ENCODE measurements at regions not wholly inside any gene's neighbourhood (a gene's known extent, or its start where the extent isn't known, plus 50 kb on each side); places are given as distances from the start of the nearest gene placed in this dataset.
A peak's percentile ranks its signal among the peaks of the same experiment; 100 is the strongest.

GRCh38 chr3:3745693-3746092, 53.5 kb upstream of the LRRN1 start:
- no peak for DNase-seq

- DNase-seq = no peak
Observed at GRCh38 chr3:3744826-3745225, 54.4 kb upstream of the LRRN1 start.

DNA sequence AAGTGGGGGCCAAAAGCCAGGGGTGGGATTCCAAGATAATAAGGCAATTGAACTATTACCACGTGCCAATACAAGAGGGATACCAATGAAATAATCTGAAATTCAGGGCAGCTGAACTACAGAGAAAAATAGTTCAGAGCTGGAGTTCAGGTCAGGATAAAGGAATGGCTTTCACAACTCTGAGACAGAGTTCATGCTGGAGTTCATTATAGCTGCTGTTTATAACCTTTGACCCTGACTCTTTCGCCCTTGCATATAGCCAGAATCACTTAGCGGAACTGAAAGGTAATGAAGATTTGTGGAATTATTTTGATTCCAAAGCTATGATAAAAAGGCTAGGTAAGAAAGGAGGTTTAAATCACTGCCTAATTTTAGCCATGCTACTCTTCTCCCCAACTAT, 55.5 kb upstream of the LRRN1 start:
- DNase-seq = no peak

DNA sequence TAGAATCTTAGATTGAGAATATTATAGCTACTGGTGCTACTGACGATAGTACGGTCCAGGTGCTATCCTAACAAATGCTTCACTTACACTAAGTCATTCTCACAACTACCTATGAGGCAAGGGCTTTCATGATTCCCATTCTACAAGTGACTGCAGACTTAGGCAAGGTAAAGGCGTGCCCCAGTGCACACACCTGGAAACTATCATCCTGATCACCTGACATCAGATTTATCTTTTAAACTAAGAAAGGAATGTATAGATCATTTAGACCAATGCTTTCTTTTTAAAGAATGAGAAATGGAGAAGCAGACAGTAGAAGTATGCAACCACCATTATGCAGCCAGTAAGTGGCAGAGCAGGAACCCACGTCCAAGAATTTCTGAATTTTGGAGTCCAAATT, 59.2 kb upstream of the LRRN1 start:
- no peak for DNase-seq

GRCh38 chr3:3739330-3740060, 59.7 kb upstream of the LRRN1 start:
- DNase-seq = no peak

- DNase-seq = no peak
Observed at GRCh38 chr3:3737531-3737930, 61.7 kb upstream of the LRRN1 start.

DNA sequence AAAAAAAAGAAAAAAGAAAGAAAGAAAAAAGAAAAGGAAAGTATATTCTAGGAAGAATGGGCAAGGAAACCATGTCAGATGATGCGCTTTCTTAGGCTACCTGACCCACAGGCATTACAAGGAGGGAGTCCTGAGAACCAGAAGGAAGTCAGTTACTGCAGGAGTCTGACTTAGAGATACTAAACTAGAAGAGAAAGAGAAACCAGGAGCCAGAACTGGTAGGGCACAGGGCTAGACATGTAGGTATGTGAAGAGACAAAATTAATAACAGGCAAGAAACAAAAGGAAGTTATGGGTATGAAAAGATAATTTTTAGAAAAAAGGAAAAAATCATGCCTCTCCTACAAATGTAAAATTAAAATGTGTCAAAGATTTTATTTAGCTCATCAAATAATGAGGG, 63.3 kb upstream of the LRRN1 start:
- no peak for DNase-seq

DNA sequence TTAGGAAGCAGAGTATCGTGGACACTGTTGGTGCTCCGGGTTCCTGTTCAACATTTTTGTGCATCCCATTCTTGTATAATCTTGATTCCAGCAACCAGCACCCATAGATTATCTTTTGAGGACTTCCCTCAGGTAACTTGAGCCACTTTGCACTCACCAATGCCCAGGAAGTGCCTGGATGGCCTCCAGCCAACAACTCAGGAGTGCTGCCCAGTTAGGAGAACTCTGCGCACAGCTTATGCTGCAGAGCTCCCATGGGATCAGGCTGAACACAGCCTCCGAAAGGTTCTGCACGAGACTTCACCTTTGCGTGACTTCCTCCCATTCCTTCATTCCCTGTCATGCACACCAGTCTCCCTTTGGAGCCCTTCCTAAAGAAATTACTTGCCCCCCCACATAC, 64.3 kb upstream of the LRRN1 start:
- peak; percentile 22 for DNase-seq

DNA sequence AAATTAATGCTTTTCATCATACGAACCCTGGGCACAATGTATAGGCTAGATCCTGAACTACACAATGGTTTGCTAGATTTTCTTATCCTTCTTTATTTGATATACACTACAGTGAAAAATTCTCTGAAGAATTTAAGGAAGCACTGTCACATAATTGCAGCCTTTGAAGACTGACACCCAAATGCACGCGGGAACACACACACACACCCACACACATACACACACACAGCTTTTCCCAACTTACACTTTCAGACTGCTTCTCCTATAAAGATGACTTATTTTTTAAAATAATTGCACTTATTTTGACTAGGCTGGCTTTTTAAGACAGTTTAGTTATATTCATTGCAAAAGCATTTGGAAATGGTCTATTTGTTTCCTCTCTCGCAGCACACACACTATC, 70.0 kb upstream of the LRRN1 start:
- no peak for DNase-seq

DNA sequence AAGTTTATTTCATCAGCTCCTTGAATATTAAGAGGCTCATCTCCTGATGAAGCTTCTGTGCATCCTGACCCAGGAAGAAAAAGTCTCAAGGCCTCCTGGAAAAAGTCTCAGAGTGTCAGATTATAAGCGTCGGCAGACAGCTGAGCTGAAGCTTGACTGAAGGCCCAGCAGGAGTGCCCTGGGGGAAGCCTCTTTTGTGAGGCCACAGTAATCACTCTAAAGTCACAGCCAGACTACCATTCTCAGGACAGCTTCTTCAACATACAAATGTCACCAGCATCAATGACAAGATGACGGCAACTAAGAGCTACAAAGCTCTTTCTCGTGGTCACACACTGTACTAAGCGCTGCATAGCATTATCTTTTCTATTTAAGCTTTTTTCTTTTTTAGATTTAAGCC, 72.7 kb upstream of the LRRN1 start:
- no peak for DNase-seq

DNA sequence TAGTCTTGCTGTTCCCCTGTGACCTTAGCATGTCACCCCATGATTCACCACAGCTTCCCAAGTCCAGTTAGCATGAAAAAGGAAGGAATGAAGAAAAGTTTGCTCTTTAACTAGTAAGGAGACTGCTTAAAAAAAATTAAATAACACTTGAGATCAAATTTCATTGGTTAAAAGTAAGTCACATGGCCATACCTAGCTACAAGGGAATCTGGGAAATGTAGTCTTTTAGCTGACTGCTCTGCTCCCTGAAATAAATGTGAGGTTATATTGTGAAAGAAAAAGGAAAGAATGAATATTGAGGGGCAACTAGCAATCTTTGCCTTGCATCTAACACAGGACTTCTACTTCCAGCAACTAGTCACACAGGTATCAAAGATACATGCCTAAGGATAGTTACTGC, 84.7 kb upstream of the LRRN1 start:
- no peak for DNase-seq

- DNase-seq = no peak
Observed at GRCh38 chr3:3712971-3713370, 86.3 kb upstream of the LRRN1 start.

DNA sequence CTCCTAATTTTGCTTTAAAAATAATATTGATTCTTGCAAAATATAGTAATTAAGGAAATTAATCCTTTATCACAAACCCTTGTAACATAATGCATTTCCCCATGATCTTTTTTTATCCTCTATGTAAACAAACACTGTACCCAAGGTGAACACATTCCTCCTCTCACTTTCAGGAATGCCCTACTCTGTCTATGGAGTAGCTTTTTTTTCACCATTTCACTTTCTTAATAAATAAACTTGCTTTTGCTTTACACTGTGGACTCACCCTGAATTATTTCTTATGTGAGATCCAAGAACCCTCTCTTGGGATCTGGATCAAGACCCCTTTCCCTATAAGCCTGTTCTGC, 90.5 kb upstream of the LRRN1 start:
- no peak for DNase-seq

DNA sequence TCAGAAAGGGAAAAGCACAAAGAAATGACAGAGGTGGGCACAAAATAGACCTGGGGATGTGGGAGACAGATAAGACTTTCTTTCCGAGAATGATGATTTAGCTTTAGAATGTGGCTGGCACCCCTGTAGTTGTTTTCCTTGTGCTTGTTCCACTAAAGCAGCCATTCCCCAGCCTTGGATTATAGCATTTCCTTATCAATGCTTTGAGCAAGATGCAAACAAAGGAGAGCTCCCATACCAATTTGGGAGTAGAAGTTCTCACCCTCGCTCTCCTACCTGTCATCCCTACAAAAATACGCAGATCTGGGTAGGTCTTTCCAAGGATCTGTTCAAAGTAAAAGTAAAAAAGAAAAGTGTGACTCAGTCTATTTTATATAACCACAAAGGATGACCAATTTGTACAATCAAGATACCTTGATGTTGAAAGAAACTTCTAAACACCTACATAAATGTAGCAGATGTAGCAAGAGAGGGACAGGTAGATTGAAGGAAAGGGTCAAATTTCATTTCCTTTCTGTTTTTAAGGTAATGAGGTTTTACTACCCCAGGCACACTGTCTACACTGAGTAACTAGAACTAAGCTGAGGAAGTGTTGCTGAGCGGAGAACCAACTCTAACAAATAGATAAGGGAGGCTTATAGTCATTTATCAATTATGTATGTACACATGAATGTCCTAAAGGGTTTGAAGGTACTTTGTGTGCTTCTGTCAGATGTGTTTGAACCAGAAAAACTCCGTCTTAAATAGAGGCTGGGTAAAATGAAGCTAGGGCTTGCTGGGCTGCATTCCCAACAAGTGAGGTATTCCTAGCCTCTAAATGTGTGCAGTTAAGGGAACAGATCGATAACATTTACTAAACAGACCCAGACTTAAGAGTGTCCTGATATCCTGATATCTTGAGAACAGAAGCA, 91.1 kb upstream of the LRRN1 start:
- DNase-seq = no peak

- DNase-seq = no peak
Observed at GRCh38 chr3:3705090-3705775, 94.0 kb upstream of the LRRN1 start.

DNA sequence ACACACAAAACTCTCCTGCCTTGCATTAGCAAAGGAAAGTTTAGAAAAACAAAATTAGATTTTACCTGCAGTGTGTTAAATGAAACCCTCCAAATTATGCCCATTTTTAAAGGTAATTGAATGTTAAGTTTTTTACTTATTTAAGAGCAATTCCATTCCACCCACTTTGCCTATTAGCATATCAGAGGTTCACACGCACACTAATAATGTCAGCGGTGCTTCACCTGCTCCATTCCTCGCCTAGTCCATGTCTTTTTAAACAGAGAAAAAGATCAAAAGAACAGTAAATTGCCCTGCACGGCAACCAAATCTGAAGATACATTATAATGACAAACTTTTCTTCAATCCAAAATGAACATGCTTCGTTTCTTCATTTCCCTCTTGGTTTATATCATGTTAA, 97.3 kb upstream of the LRRN1 start:
- no peak for DNase-seq

DNA sequence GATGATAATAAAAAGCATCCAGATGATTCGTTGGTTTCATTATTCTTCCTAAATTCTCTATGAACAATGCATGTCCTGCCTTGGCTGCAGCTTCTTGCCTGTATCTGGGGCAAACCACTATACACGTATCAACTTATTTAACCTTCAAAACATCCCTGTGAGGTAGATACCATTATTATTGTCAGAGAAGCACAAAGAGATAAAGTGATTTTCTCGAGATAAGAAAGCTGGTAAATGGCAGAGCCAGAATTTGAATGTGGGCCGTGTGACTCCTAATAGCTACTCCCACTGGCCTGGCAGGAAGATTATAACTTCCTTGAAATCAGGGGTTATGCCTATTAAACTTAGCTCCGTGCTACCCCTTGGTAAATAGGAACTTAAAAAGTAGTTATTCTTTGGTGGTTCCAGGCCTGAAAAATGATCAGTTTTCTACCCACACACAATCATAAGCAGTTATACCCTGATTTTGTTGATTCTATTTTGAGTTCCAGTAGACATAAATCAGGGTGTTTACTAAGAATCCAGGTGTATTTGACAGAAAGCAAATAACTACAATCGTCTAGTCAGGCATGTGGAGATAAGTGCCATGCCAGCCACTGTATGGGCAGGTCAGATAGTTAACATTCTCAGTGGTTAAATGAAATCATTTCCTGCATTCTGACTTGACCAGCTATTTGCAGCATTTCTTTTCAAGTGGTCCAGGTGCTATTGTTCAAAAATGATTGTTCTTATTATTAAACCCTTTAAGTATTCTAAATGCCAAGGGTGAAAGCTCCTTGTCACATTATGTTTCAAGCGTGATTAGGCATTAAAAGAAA, 99.2 kb upstream of the LRRN1 start:
- no peak for DNase-seq

GRCh38 chr3:3699407-3699806, 99.8 kb upstream of the LRRN1 start:
- no peak for DNase-seq

GRCh38 chr3:3696345-3696744, 102.9 kb upstream of the LRRN1 start:
- DNase-seq = no peak

- no peak for DNase-seq
Observed at GRCh38 chr3:3693593-3693992, 105.6 kb upstream of the LRRN1 start.

GRCh38 chr3:3689601-3690375, 109.4 kb upstream of the LRRN1 start:
- no peak for DNase-seq
